GM12801 (cell line): ENCODE measurements at regions not wholly inside any gene's neighbourhood (a gene's known extent, or its start where the extent isn't known, plus 50 kb on each side); places are given as distances from the start of the nearest gene placed in this dataset.

Experiments
- CTCF ChIP-seq: IDR thresholded peaks from one replicate; pipeline ENCODE4 v1.5.1; 2011; ENCODE audit warnings: control low read depth; ENCODE audit not compliant: insufficient read length; ENCODE audit errors: extremely low read depth

GRCh38 chr7:131157530-131158243, 170.0 kb upstream of the MKLN1 start:
- no peak for TF ChIP-seq CTCF

DNA sequence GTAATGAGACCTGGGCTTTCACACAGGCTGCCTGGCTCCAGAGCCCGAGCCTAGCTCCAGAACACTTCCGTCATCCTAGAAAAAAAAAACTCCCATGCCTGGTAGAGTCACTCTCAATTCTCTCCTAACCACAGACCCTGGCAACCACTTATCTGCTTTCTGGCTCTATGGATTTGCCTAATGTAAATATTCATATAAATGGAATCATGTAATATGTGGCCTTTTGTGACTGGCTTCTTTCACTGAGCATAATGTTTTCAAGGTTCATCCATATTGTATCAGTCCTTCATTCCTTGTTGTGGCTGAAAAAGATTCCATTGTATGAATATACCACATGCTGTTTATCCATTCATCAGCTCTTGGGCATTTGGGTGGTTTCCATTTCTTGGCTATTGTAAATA, 167.7 kb upstream of the MKLN1 start:
- TF ChIP-seq CTCF = no peak

GRCh38 chr7:131161103-131161502, 166.6 kb upstream of the MKLN1 start:
- TF ChIP-seq CTCF = no peak

DNA sequence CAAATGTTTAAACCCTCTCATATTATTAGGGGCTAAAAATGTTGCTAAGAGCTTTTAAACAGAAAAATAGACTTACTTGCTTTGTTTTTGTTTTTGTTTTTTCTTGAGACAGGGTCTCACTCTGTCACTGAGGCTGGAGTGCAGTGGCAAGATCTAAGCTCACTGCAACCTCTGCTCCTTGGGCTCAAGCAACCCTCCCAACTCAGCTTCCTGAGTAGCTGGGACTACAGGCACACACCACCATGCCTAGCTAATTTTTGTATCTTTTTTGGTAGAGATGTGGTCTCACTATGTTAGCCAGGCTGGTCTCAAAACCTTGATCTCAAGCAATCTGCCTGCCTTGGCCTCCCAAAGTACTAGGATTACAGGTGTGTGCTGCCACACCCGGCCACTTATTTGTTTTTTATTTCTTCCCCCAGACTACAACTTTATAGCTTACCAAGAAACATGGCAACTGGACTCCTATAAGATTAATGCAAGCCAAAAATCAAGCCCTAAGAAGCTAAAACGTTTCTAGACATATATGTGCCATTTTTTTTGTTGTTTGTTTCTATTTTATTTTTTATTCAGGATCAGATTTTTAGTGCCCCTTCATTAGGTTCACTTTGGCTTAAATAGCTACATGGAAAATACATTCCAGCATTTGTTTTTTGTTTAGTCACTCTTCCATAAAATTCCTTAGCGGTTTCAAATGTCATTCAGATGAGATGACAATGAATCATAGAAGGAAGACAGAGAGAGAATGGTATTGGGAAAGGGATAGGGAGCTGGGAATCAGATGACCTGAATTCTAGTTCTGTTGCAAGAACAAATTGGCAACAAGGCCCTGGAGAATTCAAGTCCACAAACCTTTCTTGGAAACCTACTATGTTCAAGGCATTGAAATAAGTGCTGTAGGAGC, 163.4 kb upstream of the MKLN1 start:
- no peak for TF ChIP-seq CTCF

- no peak for TF ChIP-seq CTCF
Measured at GRCh38 chr7:131166066-131166465, 161.6 kb upstream of the MKLN1 start.

- no peak for TF ChIP-seq CTCF
Measured at GRCh38 chr7:131170440-131171271, 157.0 kb upstream of the MKLN1 start.

DNA sequence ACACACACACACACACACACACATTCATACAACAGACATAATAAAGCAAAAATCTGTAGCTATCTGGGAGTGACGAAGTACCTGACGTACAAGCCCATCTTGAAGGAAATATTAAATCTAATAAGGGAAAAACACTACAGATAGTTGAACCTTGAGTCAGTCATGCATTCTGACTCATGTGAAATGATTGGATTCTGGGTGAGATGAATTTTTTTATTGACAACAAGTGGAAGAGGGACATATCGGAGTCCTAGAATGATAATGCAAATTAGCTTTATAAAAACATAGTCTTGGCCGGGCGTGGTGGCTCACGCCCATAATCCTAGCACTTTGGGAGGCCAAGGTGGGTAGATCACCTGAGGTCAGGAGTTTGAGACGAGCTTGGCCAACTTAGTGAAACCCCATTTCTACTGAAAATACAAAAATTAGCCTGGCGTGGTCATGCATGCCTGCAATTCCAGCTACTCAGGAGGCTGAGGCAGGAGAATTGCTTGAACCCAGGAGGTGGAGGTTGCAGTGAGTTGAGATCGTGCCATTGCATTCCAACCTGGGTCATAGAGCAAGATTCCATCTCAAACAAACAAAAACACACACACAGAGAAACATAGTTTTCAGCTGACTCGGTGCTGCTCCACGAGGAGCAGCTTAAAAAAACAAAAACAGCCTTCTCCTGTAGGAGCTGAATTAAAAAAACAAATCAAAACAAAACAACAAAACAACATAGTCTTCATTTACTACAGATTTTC, 154.4 kb upstream of the MKLN1 start:
- TF ChIP-seq CTCF = no peak
